Inflammatory macrophage treated with lipopolysaccharide for 1 hour (primary cell): ENCODE measurements at regions not wholly inside any gene's neighbourhood (a gene's known extent, or its start where the extent isn't known, plus 50 kb on each side); places are given as distances from the start of the nearest gene placed in this dataset.
"Not testable (repeated sequence)": the region's sequence is repeated elsewhere in the genome, so short reads cannot be mapped to it uniquely, and the experiment has no call there.

ENCODE experiments used
- DNase-seq, 2 donors: peaks; one replicate each; pipeline ENCODE4 v3.0.0-alpha.2; 2020 to 2022

DNA sequence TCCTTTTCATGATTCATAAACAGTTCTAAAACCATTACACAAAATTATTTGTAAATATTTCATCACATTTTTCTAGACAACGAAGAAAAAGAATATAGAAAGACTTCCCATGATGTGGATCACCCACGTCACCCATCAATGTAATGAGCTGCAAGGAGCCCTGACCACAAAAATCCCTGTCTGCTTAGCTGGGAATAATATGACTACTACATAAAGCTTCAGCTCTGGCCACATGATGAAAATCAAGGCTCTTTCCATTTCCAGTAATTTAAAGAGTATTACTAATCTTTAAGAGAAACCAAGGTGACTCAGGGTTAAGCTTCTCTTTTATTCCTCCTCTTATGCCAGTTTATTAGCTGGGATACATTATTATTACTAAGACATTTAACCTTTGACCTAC, 180.8 kb upstream of the CACNA2D1 start:
- peak; percentile 48 to 54 for DNase-seq

DNA sequence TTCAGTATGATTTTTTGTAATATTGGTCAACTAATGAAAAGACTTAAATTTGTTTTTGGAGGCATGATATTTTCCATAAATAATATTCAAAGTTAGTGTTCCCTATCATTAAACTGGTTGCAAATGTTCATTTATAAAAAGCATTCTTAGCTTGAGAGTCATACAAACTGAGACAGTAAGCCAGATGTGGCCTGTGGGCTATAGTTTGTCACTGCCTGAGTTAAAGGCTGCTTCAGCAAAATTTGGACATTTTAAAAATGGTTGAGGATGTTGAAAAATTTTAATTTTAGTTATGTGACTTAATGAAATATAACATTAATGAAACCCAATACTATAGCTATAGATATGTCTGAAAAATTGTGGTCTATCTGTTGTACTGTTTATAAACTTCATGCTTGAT, 180.2 kb upstream of the CACNA2D1 start:
- no peak for DNase-seq

DNA sequence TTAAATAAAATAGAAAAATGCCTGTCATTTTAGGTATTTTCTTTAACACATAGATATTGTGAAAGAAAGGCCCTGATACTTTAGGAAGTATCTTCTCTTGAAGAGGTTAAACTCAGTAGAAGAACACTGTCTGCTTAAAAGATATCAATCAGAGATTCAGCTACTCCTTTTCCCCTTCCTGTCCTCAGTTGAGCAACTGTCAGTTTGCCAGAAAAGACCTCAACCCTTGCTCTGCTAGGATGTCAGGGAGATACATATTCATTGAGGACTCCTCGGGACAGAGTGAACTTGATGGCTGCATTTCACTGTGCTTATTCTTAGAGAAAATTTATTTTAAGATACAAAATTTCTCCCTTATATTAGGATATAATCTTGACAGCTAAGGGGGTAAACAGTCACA, 173.6 kb upstream of the CACNA2D1 start:
- DNase-seq = no peak

GRCh38 chr7:82616059-82616728, 172.6 kb upstream of the CACNA2D1 start:
- DNase-seq = peak; percentile 84 to 88

GRCh38 chr7:82615527-82615926, 171.9 kb upstream of the CACNA2D1 start:
- peak; percentile 81 to 82 for DNase-seq

DNA sequence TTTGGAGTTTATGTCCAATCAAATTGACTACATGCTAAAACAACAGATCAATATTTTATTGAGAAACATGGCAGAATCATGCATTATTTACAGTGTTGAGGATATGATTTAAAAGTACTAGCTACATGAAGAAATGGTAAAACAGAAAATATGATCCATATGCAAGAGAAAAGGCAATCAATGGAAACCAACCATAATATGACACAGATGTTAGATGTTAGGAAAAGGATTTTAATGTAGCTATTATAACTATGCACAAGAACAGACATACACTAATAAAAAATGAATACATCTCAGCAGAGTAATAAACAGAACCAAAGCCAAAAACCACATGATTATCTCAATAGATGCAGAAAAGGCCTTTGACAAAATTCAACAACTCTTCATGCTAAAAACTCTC, 166.2 kb upstream of the CACNA2D1 start:
- DNase-seq = no peak

GRCh38 chr7:82605247-82605864, 161.8 kb upstream of the CACNA2D1 start:
- DNase-seq = peak; percentile 23 to 72

GRCh38 chr7:82602066-82602465, 158.5 kb upstream of the CACNA2D1 start:
- DNase-seq = no peak

DNA sequence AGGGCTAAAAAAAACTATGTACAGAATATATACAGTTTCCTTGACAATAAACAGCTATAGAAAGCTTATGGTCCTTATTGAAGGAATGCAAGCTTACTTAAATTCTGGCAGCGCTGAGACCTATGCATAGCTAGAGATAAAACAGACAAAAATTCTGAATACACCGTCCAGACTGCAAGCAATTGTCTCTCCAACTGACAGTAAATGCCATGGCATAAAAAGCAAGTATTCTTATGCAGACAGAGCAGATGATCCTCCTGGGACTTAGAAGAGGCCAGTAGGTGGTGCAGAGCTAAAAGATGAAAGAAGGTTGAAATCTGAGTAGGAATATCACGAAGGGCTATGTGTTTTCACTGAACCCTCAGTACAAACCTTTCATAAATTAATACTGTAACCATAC, 157.0 kb upstream of the CACNA2D1 start:
- DNase-seq = no peak

- no peak for DNase-seq
Observed at GRCh38 chr7:82599895-82600294, 156.3 kb upstream of the CACNA2D1 start.

DNA sequence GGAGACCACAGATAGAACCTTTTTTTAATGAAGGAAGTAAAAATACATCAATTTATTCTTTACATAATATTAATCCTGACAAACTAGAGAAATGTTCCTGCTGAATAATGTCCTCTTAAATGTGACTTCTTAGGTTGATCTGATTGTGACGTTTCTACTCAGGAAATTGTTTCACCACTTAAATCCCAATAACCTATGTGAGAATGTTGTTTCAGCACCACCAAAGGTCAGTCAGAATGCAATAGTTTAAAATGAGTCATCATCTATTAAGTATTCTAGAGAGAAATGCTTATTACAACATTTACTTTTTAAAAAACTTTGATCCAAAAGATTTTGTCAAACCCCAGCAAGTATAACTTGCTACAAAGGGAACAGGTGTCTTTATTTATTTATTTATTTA, 155.4 kb upstream of the CACNA2D1 start:
- no peak for DNase-seq

GRCh38 chr7:82595795-82596194, 152.2 kb upstream of the CACNA2D1 start:
- DNase-seq = not testable (repeated sequence)

GRCh38 chr7:82595176-82595575, 151.6 kb upstream of the CACNA2D1 start:
- no peak for DNase-seq

- no peak for DNase-seq
Observed at GRCh38 chr7:82594665-82595064, 151.1 kb upstream of the CACNA2D1 start.

DNA sequence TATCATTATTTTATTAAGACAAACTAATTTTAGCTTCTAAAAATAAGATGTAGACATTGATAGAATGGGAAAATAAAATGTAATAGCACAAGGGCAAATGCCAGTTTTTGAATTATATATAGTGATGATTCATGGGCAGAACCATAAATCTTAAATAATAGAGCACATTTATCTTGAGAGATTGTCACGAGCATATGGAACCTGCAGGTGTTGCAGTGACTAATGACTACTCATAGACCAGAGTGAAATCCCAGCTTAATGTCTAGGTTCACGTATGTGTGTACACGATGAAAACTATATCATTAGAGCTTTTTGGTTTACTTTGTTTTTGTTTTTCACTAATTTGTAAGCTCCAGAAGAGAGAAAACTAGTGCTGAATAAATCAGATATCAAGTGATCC, 150.2 kb upstream of the CACNA2D1 start:
- DNase-seq = no peak

GRCh38 chr7:82592416-82592815, 148.8 kb upstream of the CACNA2D1 start:
- no peak for DNase-seq

GRCh38 chr7:82579047-82579446, 135.5 kb upstream of the CACNA2D1 start:
- DNase-seq = no peak

DNA sequence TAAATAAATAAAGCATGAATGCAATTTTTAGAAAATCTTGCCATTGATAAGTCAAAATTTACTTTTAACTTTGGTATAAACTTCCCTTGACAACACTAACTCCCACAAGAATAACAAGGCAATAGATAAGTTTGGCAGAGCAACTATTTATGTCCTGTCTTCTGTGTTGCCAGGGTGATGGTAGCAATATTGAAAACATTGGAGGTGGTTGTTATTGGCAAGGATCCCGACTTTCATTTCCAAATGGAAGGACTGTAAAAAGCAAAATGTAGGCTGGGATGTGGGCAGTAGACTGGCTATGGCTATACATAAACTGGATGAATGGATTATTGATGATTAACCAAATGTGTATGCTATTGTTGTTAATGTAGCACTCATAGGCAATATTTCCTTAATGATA, 134.9 kb upstream of the CACNA2D1 start:
- no peak for DNase-seq

GRCh38 chr7:82572195-82572880, 128.8 kb upstream of the CACNA2D1 start:
- peak; percentile 46 to 92 for DNase-seq

GRCh38 chr7:82571047-82571446, 127.5 kb upstream of the CACNA2D1 start:
- DNase-seq = not testable (repeated sequence)

DNA sequence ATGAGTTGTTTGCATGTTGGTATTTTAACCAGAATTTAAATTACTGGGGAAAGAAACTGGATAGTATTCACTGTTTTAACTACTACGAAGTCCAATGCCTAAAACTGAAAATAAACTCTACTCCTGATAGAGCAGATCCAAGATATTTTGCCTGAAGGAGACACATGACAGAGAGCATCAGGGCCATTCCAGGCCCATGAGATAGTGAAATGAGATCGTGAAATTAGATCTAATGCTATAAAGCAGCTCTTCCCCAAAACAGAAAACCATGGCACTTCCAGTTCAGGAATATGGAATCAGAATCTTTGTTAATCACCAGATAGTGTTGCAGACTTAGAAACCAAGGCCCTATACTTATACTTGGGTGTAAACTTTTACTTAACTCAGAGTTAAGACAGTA, 124.3 kb upstream of the CACNA2D1 start:
- no peak for DNase-seq

GRCh38 chr7:82567356-82567755, 123.8 kb upstream of the CACNA2D1 start:
- DNase-seq = peak in 1 of 2 donors; percentile 2

DNA sequence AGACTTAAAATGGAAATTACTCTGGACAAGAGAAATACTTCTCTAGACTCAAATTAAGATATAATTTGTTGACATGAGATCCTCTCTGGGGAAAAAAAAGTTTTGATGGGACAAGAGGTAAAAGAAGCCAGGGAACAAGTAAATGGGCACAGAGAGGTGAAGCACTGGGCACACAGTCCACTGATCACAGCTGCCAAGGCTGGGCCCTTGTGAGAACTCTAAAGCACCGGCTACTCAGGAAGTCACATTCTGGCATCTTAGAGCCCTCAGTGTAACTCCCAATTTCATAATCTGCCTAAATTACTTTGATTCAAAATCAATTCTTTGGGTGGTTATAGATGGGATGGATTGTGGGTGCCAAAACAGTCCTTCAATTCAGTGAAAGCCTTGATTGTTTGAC, 123.2 kb upstream of the CACNA2D1 start:
- no peak for DNase-seq

DNA sequence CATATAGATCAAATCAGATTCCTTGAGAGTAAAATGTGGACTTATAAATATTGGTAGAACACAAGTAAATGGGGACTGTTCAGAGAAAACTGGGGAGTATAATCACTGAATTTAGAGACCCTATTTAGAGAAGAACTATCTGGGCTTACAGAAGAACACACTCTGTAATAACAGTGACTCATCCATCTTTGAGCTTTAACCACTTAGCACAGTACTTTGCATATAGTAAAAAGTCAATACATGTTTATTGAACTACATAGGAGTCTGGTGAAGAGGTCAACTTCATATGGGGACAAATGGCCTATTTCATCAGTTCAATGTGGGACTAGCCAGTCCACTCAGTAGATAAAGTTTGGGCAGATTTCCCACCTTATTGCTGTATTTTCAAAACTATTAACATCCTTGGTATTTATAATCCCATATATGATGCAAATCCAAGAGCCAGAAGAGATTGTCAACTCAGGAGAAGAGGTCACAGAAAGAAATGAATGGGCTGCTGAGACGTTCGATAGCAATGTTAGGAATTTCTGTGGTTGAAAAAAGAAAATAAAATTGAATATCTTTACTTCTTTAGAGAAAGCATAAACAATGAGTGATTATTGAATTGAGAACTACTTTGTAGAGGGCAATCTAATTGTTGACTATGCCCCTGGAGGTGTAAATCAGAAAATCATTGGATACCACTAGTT, 119.3 kb upstream of the CACNA2D1 start:
- no peak for DNase-seq
